Neural progenitor cell (in vitro differentiated cells): ENCODE measurements at regions not wholly inside any gene's neighbourhood (a gene's known extent, or its start where the extent isn't known, plus 50 kb on each side); places are given as distances from the start of the nearest gene placed in this dataset.

ENCODE experiments used
- DNase-seq: peaks from one replicate; pipeline ENCODE4 v3.0.0-alpha.2; 2016; ENCODE audit warnings: low spot score
- H2AFZ ChIP-seq: fragments of 200-600 bp; sonication (generic); replicated peaks from 2 replicates; pipeline ENCODE4 v1.6.1; 2016; ENCODE audit warnings: antibody characterized with exemption
- H3F3A ChIP-seq: fragments of 200-600 bp; sonication (generic); 2 replicates; pipeline ENCODE4 v1.6.1; 2016; ENCODE audit warnings: antibody characterized with exemption, low read depth
- H3K27ac ChIP-seq: fragments of 200-600 bp; sonication (generic); 2 replicates; pipeline ENCODE4 v1.5.1; 2016; ENCODE audit warnings: mild to moderate bottlenecking
- H3K27me3 ChIP-seq: fragments of 200-600 bp; sonication (generic); 2 replicates; pipeline ENCODE4 v1.6.1; 2016; ENCODE audit warnings: mild to moderate bottlenecking, moderate library complexity
- H3K36me3 ChIP-seq: fragments of 200-600 bp; sonication (generic); 2 replicates; pipeline ENCODE4 v1.5.1; 2016
- H3K4me1 ChIP-seq: fragments of 200-600 bp; sonication (generic); 2 replicates; pipeline ENCODE4 v1.6.1; 2016; ENCODE audit warnings: mixed run types
- H3K4me2 ChIP-seq: fragments of 200-600 bp; sonication (generic); 2 replicates; pipeline ENCODE4 v1.6.1; 2016
- H3K4me3 ChIP-seq: fragments of 200-600 bp; sonication (generic); 2 replicates; pipeline ENCODE4 v1.5.1; 2016
- H3K79me2 ChIP-seq: fragments of 200-600 bp; sonication (generic); 2 replicates; pipeline ENCODE4 v1.6.1; 2016; ENCODE audit warnings: low read depth
- H3K9ac ChIP-seq: fragments of 200-600 bp; sonication (generic); 2 replicates; pipeline ENCODE4 v1.6.1; 2016
- H3K9me3 ChIP-seq: fragments of 200-600 bp; sonication (generic); 2 replicates; pipeline ENCODE4 v1.5.1; 2016; ENCODE audit warnings: low read depth
- H4K20me1 ChIP-seq: fragments of 200-600 bp; sonication (generic); 2 replicates; pipeline ENCODE4 v1.6.1; 2016; ENCODE audit warnings: low read depth
- H3K27ac Mint-ChIP-seq: 3 replicates; pipeline ENCODE4 v1.8.0; 2021; ENCODE audit warnings: mixed read lengths
- H3K27me3 Mint-ChIP-seq: 2 replicates; pipeline ENCODE4 v1.8.0; 2022; ENCODE audit warnings: low read depth, mild to moderate bottlenecking, inconsistent platforms, moderate library complexity, mixed read lengths; ENCODE audit not compliant: insufficient read depth
- H3K36me3 Mint-ChIP-seq: 3 replicates; pipeline ENCODE4 v1.8.0; 2021; ENCODE audit warnings: mixed read lengths
- H3K4me1 Mint-ChIP-seq: 3 replicates; pipeline ENCODE4 v1.8.0; 2021; ENCODE audit warnings: mixed read lengths
- H3K4me3 Mint-ChIP-seq: 3 replicates; pipeline ENCODE4 v1.8.0; 2021; ENCODE audit warnings: mild to moderate bottlenecking, moderate library complexity, mixed read lengths
- H3K9me3 Mint-ChIP-seq: 3 replicates; pipeline ENCODE4 v1.8.0; 2020; ENCODE audit warnings: mixed read lengths
- EZH2 ChIP-seq: fragments of 200-600 bp; sonication (generic); IDR thresholded peaks from 2 replicates; pipeline ENCODE4 v1.6.1; 2017; ENCODE audit warnings: antibody characterized with exemption, mild to moderate bottlenecking, moderate library complexity
- EZH2phosphoT487 ChIP-seq: fragments of 200-600 bp; sonication (generic); IDR thresholded peaks from 2 replicates; pipeline ENCODE4 v1.6.1; 2017; ENCODE audit warnings: antibody characterized with exemption
- TF ChIP-seq, protein P1 (sequence below): fragments of 200-600 bp; sonication (generic); IDR thresholded peaks from 2 replicates; pipeline ENCODE4 v1.5.1; 2017; ENCODE audit warnings: antibody characterized with exemption, mild to moderate bottlenecking

DNA sequence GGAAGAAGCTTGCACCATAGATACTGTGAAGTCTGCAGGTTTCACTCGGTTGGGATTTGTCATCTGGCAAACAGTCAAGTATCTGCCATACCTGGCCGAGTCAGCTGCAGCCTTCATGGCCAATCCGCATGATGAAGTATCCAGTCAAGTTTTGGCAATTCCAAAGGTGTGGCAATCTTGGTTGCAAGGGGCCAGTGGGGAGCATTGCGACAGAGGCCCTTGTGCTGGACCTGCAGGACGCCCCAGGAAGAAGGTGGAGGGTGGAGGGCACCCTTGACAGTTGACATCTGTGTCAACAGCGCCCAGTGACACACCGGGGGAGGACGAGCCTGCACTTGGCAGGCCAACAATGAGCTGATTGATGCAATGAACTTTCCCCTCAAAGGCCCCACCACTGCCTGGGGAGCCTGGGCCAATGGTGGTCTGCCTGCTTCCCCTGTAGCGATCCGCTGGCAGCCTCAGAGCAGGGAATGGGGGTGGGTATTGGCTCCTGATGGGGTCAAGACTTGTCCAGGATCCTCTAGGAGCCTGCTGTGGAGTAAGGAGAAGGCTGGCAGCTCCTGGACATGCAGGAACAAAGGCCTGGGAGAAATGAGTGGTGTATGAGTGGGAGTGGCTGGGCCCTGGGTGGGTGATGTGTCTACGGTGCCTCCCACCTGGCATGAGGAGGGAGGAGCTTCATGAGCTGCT lies 122.8 kb upstream of the PITX1 start:
- no peaks in the 10 kb centered on the region for H3F3A ChIP-seq
- no peaks in the 10 kb centered on the region for H3K9me3 ChIP-seq
- H3K9ac ChIP-seq: no peak overlapping the region
- Mint-ChIP-seq H3K4me3 (no peak overlapping the region), H3K27me3 (peaks cover 15% of the 10 kb centered on the region), H3K9me3 (peaks cover 28% of the 10 kb centered on the region), H3K27ac (no peak overlapping the region), H3K4me1 (peaks cover 3% of the 10 kb centered on the region), H3K36me3 (no peaks in the 10 kb centered on the region)
- H3K4me1 ChIP-seq: no peaks in the 10 kb centered on the region
- H3K4me3 ChIP-seq: no peak overlapping the region
- H4K20me1 ChIP-seq: no peaks in the 10 kb centered on the region
- DNase-seq: no peak
- H3K4me2 ChIP-seq: no peak overlapping the region
- H3K27ac ChIP-seq: no peak overlapping the region
- H3K36me3 ChIP-seq: no peaks in the 10 kb centered on the region
- H2AFZ ChIP-seq: no peak overlapping the region
- TF ChIP-seq, protein P1, sequence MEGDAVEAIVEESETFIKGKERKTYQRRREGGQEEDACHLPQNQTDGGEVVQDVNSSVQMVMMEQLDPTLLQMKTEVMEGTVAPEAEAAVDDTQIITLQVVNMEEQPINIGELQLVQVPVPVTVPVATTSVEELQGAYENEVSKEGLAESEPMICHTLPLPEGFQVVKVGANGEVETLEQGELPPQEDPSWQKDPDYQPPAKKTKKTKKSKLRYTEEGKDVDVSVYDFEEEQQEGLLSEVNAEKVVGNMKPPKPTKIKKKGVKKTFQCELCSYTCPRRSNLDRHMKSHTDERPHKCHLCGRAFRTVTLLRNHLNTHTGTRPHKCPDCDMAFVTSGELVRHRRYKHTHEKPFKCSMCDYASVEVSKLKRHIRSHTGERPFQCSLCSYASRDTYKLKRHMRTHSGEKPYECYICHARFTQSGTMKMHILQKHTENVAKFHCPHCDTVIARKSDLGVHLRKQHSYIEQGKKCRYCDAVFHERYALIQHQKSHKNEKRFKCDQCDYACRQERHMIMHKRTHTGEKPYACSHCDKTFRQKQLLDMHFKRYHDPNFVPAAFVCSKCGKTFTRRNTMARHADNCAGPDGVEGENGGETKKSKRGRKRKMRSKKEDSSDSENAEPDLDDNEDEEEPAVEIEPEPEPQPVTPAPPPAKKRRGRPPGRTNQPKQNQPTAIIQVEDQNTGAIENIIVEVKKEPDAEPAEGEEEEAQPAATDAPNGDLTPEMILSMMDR: no peak
- TF ChIP-seq EZH2phosphoT487 (no peak), EZH2 (no peak)
- peaks cover 46% of the 10 kb centered on the region for H3K27me3 ChIP-seq
- no peaks in the 10 kb centered on the region for H3K79me2 ChIP-seq

DNA sequence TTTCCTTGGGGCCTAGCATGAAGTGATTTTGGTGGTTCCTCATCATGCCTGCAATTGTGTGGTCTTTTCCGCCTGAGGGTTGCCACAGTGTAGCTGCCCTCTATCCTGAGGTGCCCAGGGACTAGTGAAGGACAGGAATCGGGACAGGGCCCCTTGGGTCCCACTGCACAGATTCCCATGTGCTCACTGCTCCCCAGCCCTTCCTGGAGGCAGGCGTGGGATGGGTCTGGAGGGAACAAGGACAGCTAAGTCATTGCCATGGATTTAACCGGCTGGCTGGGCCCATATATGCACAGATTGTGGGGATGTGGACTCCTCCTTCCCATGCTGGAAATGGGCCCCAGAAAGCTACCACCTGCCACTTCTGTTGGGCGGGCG lies 122.3 kb upstream of the PITX1 start:
- H3F3A ChIP-seq: peaks cover under 1% of the 10 kb centered on the region
- Mint-ChIP-seq H3K4me1 (peaks cover 3% of the 10 kb centered on the region), H3K4me3 (no peak overlapping the region), H3K27me3 (peaks cover 15% of the 10 kb centered on the region), H3K9me3 (peaks cover 30% of the 10 kb centered on the region), H3K27ac (no peak overlapping the region), H3K36me3 (no peaks in the 10 kb centered on the region)
- no peak overlapping the region for H2AFZ ChIP-seq
- no peaks in the 10 kb centered on the region for H3K36me3 ChIP-seq
- H3K4me3 ChIP-seq: no peak overlapping the region
- H3K27me3 ChIP-seq: peaks cover 40% of the 10 kb centered on the region
- no peaks in the 10 kb centered on the region for H3K9me3 ChIP-seq
- no peak overlapping the region for H3K27ac ChIP-seq
- no peak overlapping the region for H3K4me2 ChIP-seq
- TF ChIP-seq, protein P1: no peak
- TF ChIP-seq EZH2 (no peak), EZH2phosphoT487 (no peak)
- no peak overlapping the region for H3K9ac ChIP-seq
- peaks cover under 1% of the 10 kb centered on the region for H3K4me1 ChIP-seq
- H3K79me2 ChIP-seq: no peaks in the 10 kb centered on the region
- no peak for DNase-seq
- H4K20me1 ChIP-seq: no peaks in the 10 kb centered on the region

DNA sequence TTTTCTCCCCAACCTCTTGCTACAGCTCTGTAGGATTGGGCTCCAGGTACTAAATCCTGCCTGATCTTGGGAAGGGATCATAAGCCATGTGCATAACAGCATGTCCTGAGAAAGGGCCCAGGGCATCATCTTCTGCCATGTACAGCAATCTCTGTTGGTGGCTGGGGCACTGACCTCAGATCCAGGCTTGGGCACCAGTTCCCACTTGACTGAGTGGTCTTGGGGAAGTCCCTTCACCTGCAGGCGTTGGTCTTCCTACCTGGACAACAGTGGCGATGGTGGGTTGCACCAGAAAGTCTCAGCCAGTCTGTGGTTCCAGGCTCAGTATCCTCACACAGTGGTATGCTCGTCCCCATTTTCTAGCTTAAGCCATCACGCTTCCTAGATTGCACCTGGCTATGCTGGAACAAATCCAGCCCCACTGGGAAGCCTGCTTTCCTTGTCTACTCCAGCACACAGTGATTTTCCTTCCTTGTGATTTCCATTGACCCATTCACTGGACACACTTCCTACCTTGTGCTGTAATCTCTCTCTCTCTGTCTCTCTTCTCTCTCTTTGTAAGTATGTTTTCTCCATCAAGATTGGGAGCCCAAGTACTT lies 121.7 kb upstream of the PITX1 start:
- Histone ChIP-seq H3K79me2 (no peaks in the 10 kb centered on the region), H3K4me1 (peaks cover 7% of the 10 kb centered on the region), H3K9me3 (no peaks in the 10 kb centered on the region), H3K9ac (no peak overlapping the region), H3K36me3 (no peaks in the 10 kb centered on the region), H3K4me3 (no peak overlapping the region), H2AFZ (no peak overlapping the region), H3K27me3 (peaks cover 34% of the 10 kb centered on the region), H3K4me2 (no peak overlapping the region), H4K20me1 (no peaks in the 10 kb centered on the region), H3K27ac (no peak overlapping the region), H3F3A (peaks cover 6% of the 10 kb centered on the region)
- DNase-seq: no peak
- H3K36me3 Mint-ChIP-seq: no peaks in the 10 kb centered on the region
- H3K4me3 Mint-ChIP-seq: no peak overlapping the region
- H3K27ac Mint-ChIP-seq: no peak overlapping the region
- H3K9me3 Mint-ChIP-seq: peaks cover 27% of the 10 kb centered on the region
- H3K4me1 Mint-ChIP-seq: peaks cover 3% of the 10 kb centered on the region
- TF ChIP-seq EZH2 (no peak), EZH2phosphoT487 (no peak)
- TF ChIP-seq, protein P1: no peak
- peaks cover 19% of the 10 kb centered on the region for H3K27me3 Mint-ChIP-seq
